ENCODE measurements at regions not wholly inside any gene's neighbourhood (a gene's known extent, or its start where the extent isn't known, plus 50 kb on each side); places are given as distances from the start of the nearest gene placed in this dataset.

DNA sequence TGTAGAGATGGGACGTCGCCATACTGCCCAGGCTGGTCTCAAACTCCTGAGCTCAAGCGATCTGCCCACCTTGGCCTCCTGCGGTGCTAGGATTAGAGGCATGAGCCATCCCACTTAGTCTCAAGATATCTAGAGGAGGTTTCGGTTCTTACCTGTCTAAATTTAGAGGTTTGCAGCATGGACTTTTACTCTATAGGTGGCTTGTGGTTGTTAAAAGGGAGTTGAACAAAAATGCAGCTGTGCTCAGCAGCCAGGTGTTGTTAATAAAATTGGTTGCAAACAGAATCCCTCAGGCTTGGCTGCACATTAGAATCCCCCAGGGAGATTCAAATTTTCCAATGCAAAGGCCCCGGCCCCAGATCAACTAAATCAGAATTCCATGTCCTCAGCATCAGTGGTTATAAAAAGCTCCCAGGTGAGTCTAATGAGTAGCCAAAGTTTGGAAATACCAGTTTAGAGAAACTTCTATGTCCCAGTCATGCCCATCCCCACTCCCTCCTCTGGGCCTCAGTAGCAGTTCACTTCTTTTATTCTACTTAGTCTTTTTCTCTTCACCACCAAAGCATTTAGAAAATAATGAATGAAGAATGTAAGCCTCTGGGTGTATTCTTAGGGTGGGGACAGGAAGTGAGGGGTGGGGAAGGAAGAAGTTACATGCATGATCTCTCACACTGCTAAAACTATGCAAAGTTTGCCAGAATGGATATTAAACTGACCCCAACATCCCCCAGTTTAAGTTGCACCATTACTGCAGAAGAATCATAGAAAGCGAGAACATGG, 471.0 kb downstream of the COG6 start:
- Histone ChIP-seq H3K79me1 (ENCODE audit: low read depth, low read length) (no peaks in the 10 kb centered on the region), H3K23ac (ENCODE audit: low read depth, low read length, poor library complexity) (no peak overlapping the region), H3K18ac (ENCODE audit: low read length) (no peak overlapping the region), H4K91ac (ENCODE audit: low read depth, low read length, poor library complexity) (no peak overlapping the region), H2BK12ac (ENCODE audit: low read length) (no peak overlapping the region), H2BK15ac (ENCODE audit: low read length) (no peak overlapping the region), H2AK5ac (ENCODE audit: low read depth, low read length) (no peak overlapping the region), H3K4ac (ENCODE audit: low read length) (no peak overlapping the region), H3K4me2 (ENCODE audit: insufficient read depth, low read length, poor library complexity, severe bottlenecking) (no peak overlapping the region), H3K9me3 (replicated peaks in 1 of 2; ENCODE audit: control insufficient read depth in 2 of 2, insufficient read depth in 1 of 2, low read depth in 1 of 2, low read length in 2 of 2) (peaks cover 0 to 14% of the 10 kb centered on the region in 2 donors), H4K8ac (ENCODE audit: low read depth, low read length) (no peak overlapping the region), H3K4me3 (ENCODE audit: low read length in 2 of 2) (no peak overlapping the region), H3K36me3 (replicated peaks in 1 of 2; ENCODE audit: control insufficient read depth in 2 of 2, insufficient read depth in 2 of 2, low read length in 2 of 2) (no peaks in the 10 kb centered on the region), H3K27me3 (ENCODE audit: control insufficient read depth in 3 of 3, insufficient read depth in 3 of 3, low read depth in 1 of 3, low read length in 3 of 3) (no peaks in the 10 kb centered on the region), H2AFZ (ENCODE audit: low read length) (no peak overlapping the region), H3K4me1 (ENCODE audit: control insufficient read depth in 2 of 2, insufficient read depth in 1 of 2, low read depth in 1 of 2, low read length in 2 of 2) (peaks cover 0 to 2% of the 10 kb centered on the region in 2 donors), H3K9ac (ENCODE audit: low read depth, low read length, poor library complexity) (no peak overlapping the region), H2BK120ac (ENCODE audit: low read depth, low read length) (no peak overlapping the region), H3K14ac (ENCODE audit: low read length) (no peak overlapping the region), H2BK5ac (ENCODE audit: low read length) (no peak overlapping the region), H3K27ac (replicated peaks; ENCODE audit: low read length) (no peak overlapping the region)
- no peak for DNase-seq (ENCODE audit: low spot score)
- WGBS, 2 donors (ENCODE audit: extremely low coverage in 2 of 2, insufficient read length in 2 of 2, insufficient replicate concordance in 1 of 2): no CpG with 5 or more reads among the region's 7 CpGs

- Histone ChIP-seq H3K27ac (replicated peaks; ENCODE audit: low read length) (no peak overlapping the region), H2BK120ac (ENCODE audit: low read depth, low read length) (no peak overlapping the region), H2AK5ac (ENCODE audit: low read depth, low read length) (no peak overlapping the region), H3K23ac (ENCODE audit: low read depth, low read length, poor library complexity) (no peak overlapping the region), H3K4ac (ENCODE audit: low read length) (no peak overlapping the region), H2BK5ac (ENCODE audit: low read length) (no peak overlapping the region), H3K4me3 (ENCODE audit: low read length in 2 of 2) (no peak overlapping the region), H3K27me3 (ENCODE audit: control insufficient read depth in 3 of 3, insufficient read depth in 3 of 3, low read depth in 1 of 3, low read length in 3 of 3) (no peaks in the 10 kb centered on the region), H3K9ac (ENCODE audit: low read depth, low read length, poor library complexity) (no peak overlapping the region), H3K9me3 (replicated peaks in 1 of 2; ENCODE audit: control insufficient read depth in 2 of 2, insufficient read depth in 1 of 2, low read depth in 1 of 2, low read length in 2 of 2) (peaks cover 0 to 14% of the 10 kb centered on the region in 2 donors), H3K36me3 (replicated peaks in 1 of 2; ENCODE audit: control insufficient read depth in 2 of 2, insufficient read depth in 2 of 2, low read length in 2 of 2) (no peaks in the 10 kb centered on the region), H2BK15ac (ENCODE audit: low read length) (no peak overlapping the region), H3K4me1 (ENCODE audit: control insufficient read depth in 2 of 2, insufficient read depth in 1 of 2, low read depth in 1 of 2, low read length in 2 of 2) (peaks cover 0 to 2% of the 10 kb centered on the region in 2 donors), H3K79me1 (ENCODE audit: low read depth, low read length) (no peaks in the 10 kb centered on the region), H4K8ac (ENCODE audit: low read depth, low read length) (no peak overlapping the region), H2BK12ac (ENCODE audit: low read length) (no peak overlapping the region), H2AFZ (ENCODE audit: low read length) (no peak overlapping the region), H4K91ac (ENCODE audit: low read depth, low read length, poor library complexity) (peak overlapping the region; percentile 44), H3K14ac (ENCODE audit: low read length) (no peak overlapping the region), H3K18ac (ENCODE audit: low read length) (no peak overlapping the region), H3K4me2 (ENCODE audit: insufficient read depth, low read length, poor library complexity, severe bottlenecking) (no peak overlapping the region)
- DNase-seq (ENCODE audit: low spot score): no peak
These were observed 472.0 kb downstream of the COG6 start for GRCh38 chr13:40127476-40127875.

- Histone ChIP-seq H3K9ac (ENCODE audit: low read depth, low read length, poor library complexity) (no peak overlapping the region), H3K79me1 (ENCODE audit: low read depth, low read length) (no peaks in the 10 kb centered on the region), H3K4me3 (ENCODE audit: low read length in 2 of 2) (no peak overlapping the region), H3K18ac (ENCODE audit: low read length) (no peak overlapping the region), H3K27ac (replicated peaks; ENCODE audit: low read length) (no peak overlapping the region), H3K4me2 (ENCODE audit: insufficient read depth, low read length, poor library complexity, severe bottlenecking) (no peak overlapping the region), H3K36me3 (replicated peaks in 1 of 2; ENCODE audit: control insufficient read depth in 2 of 2, insufficient read depth in 2 of 2, low read length in 2 of 2) (no peaks in the 10 kb centered on the region), H2AK5ac (ENCODE audit: low read depth, low read length) (no peak overlapping the region), H2BK5ac (ENCODE audit: low read length) (no peak overlapping the region), H4K91ac (ENCODE audit: low read depth, low read length, poor library complexity) (no peak overlapping the region), H3K27me3 (ENCODE audit: control insufficient read depth in 3 of 3, insufficient read depth in 3 of 3, low read depth in 1 of 3, low read length in 3 of 3) (no peaks in the 10 kb centered on the region), H3K23ac (ENCODE audit: low read depth, low read length, poor library complexity) (no peak overlapping the region), H3K4ac (ENCODE audit: low read length) (no peak overlapping the region), H2BK15ac (ENCODE audit: low read length) (no peak overlapping the region), H3K14ac (ENCODE audit: low read length) (no peak overlapping the region), H3K9me3 (replicated peaks in 1 of 2; ENCODE audit: control insufficient read depth in 2 of 2, insufficient read depth in 1 of 2, low read depth in 1 of 2, low read length in 2 of 2) (peaks cover 0 to 14% of the 10 kb centered on the region in 2 donors), H2BK12ac (ENCODE audit: low read length) (no peak overlapping the region), H2BK120ac (ENCODE audit: low read depth, low read length) (no peak overlapping the region), H3K4me1 (ENCODE audit: control insufficient read depth in 2 of 2, insufficient read depth in 1 of 2, low read depth in 1 of 2, low read length in 2 of 2) (peaks cover 0 to 2% of the 10 kb centered on the region in 2 donors), H4K8ac (ENCODE audit: low read depth, low read length) (no peak overlapping the region), H2AFZ (ENCODE audit: low read length) (no peak overlapping the region)
- WGBS, 2 donors (ENCODE audit: extremely low coverage in 2 of 2, insufficient read length in 2 of 2, insufficient replicate concordance in 1 of 2): no CpG with 5 or more reads among the region's 3 CpGs
- no peak for DNase-seq (ENCODE audit: low spot score)
These were observed 472.5 kb downstream of the COG6 start for GRCh38 chr13:40127925-40128324.

GRCh38 chr13:40129467-40129866, 474.0 kb downstream of the COG6 start:
- no peak overlapping the region for H3K9ac ChIP-seq (ENCODE audit: low read depth, low read length, poor library complexity)
- H3K27ac ChIP-seq (replicated peaks; ENCODE audit: low read length): no peak overlapping the region
- no CpG with 5 or more reads among the region's 6 CpGs for WGBS, 2 donors (ENCODE audit: extremely low coverage in 2 of 2, insufficient read length in 2 of 2, insufficient replicate concordance in 1 of 2)
- no peaks in the 10 kb centered on the region for H3K79me1 ChIP-seq (ENCODE audit: low read depth, low read length)
- no peak overlapping the region for H3K18ac ChIP-seq (ENCODE audit: low read length)
- no peak overlapping the region for H2AFZ ChIP-seq (ENCODE audit: low read length)
- no peak overlapping the region for H3K23ac ChIP-seq (ENCODE audit: low read depth, low read length, poor library complexity)
- no peak overlapping the region for H3K14ac ChIP-seq (ENCODE audit: low read length)
- peaks cover 0 to 2% of the 10 kb centered on the region in 2 donors for H3K4me1 ChIP-seq (ENCODE audit: control insufficient read depth in 2 of 2, insufficient read depth in 1 of 2, low read depth in 1 of 2, low read length in 2 of 2)
- no peak overlapping the region for H2BK120ac ChIP-seq (ENCODE audit: low read depth, low read length)
- no peaks in the 10 kb centered on the region for H3K27me3 ChIP-seq (ENCODE audit: control insufficient read depth in 3 of 3, insufficient read depth in 3 of 3, low read depth in 1 of 3, low read length in 3 of 3)
- H4K91ac ChIP-seq (ENCODE audit: low read depth, low read length, poor library complexity): no peak overlapping the region
- H2BK15ac ChIP-seq (ENCODE audit: low read length): no peak overlapping the region
- DNase-seq (ENCODE audit: low spot score): no peak
- no peak overlapping the region for H2BK12ac ChIP-seq (ENCODE audit: low read length)
- H2BK5ac ChIP-seq (ENCODE audit: low read length): no peak overlapping the region
- no peaks in the 10 kb centered on the region for H3K36me3 ChIP-seq (replicated peaks in 1 of 2; ENCODE audit: control insufficient read depth in 2 of 2, insufficient read depth in 2 of 2, low read length in 2 of 2)
- no peak overlapping the region for H4K8ac ChIP-seq (ENCODE audit: low read depth, low read length)
- H3K4me2 ChIP-seq (ENCODE audit: insufficient read depth, low read length, poor library complexity, severe bottlenecking): no peak overlapping the region
- H3K4me3 ChIP-seq (ENCODE audit: low read length in 2 of 2): no peak overlapping the region
- H3K4ac ChIP-seq (ENCODE audit: low read length): no peak overlapping the region
- peaks cover 0 to 14% of the 10 kb centered on the region in 2 donors for H3K9me3 ChIP-seq (replicated peaks in 1 of 2; ENCODE audit: control insufficient read depth in 2 of 2, insufficient read depth in 1 of 2, low read depth in 1 of 2, low read length in 2 of 2)
- no peak overlapping the region for H2AK5ac ChIP-seq (ENCODE audit: low read depth, low read length)

Measured in neuronal stem cell (in vitro differentiated cells).